ENCODE measurements at regions not wholly inside any gene's neighbourhood (a gene's known extent, or its start where the extent isn't known, plus 50 kb on each side); places are given as distances from the start of the nearest gene placed in this dataset.

DNA sequence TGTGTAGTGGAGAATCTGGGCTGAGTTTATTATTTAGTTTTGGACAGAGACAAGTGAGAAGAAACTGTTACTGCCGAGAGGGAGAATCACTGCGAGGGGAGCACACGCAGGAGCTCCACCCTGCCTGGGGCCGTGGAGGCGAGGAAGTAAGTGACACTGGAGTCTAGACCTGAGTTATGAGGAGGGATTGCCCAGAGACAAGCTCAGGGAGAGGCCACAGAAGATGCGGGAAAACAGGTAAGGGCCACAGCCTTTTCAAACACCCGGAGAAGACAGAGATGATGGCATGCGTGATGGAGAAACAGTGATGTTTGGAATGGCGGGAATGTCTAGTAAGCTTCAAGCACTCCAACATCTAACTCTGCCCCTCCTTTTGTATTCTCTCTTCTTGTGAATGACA lies 84.1 kb downstream of the TNFSF11 start:
- no peak for DNase-seq

DNA sequence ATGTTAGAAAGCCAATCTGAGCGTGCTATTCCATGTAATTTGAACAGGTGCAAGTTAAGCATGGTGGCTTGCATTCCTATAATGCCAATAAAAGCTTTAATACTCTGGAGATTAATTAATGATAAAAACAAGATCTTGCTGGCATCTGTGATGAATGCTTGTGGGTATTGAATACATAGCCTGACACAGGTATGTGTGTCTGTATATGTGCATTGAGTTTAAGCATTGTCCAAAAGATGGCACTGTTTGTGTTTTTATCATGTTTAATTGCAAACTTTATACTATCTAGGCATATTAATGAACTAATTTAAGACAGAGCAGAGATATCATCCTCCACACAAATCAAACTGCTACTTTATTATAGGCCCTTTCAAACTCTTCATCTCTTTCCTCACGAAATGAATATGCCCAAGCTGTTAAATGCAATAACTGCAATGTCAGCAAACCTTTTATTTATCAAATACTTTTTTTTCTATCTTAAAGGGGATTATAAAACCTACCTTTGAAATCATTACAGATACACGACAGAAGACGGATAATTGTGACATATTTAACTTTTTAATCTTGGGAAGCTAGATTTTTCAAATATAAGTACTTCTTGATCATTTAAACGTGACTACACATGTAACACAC lies 86.5 kb downstream of the TNFSF11 start:
- DNase-seq: no peak

DNA sequence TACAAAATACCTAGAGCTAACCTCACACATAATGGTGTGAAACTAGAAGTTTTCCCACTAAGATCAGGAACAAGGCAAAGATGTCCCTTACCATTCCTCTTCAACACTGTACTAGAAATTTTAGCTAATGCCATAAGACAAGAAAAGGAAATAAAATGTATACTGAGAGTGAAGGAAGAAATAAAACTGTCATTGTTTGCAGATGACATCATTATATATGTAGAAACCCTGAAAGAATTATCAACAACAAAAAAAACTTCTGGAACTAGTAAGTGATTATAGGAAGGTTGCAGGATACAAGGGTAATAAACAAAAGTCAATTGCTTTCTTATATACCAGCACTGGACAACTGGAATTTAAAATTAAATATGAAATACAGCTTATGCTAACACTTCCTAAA lies 93.7 kb downstream of the TNFSF11 start:
- no peak for DNase-seq

DNA sequence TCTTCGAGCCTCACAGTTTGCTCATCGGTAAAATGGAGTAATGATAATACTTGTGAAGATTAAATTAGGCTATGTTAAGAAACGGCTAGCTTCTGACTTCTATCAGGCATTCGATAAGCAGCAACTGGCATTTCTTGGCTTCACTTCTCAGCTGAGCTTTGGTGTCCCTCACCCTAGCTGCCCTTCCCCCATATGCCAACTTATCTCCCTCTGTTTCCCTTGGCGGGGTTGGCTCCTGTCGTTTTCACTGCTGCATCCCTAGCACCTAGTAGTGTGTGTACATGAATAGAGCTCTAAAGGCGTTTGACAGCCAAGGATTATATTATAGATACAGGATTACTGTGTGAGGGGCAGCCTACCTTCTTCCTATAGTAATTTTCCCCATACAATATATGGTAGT lies 97.5 kb downstream of the TNFSF11 start:
- DNase-seq: no peak

DNA sequence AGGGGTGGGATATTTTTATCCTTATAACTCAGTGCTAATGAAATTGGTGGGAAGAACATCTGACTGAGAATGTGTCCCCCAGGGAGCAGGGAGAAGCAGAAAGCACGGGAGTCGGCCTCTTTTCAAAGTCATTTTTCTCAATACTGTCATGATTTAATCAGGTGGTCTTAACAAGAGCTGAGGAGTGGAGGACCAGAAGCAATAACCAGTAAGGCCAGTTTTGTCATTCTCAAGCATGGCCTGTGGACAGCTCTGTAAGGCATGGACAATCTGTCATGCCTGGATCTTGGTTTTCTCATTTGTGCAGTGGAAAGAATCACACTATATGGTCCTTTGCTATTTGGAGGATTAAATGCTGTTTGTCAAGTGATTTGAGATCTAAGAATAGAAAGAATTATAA lies 99.7 kb downstream of the TNFSF11 start:
- DNase-seq: no peak

GRCh38 chr13:42680748-42681147 lies 100.6 kb upstream of the FAM216B start:
- no peak for DNase-seq

- DNase-seq: no peak
Measured at GRCh38 chr13:42681326-42682100, 99.9 kb upstream of the FAM216B start.

- no peak for DNase-seq
Measured at GRCh38 chr13:42684226-42684625, 97.2 kb upstream of the FAM216B start.

DNA sequence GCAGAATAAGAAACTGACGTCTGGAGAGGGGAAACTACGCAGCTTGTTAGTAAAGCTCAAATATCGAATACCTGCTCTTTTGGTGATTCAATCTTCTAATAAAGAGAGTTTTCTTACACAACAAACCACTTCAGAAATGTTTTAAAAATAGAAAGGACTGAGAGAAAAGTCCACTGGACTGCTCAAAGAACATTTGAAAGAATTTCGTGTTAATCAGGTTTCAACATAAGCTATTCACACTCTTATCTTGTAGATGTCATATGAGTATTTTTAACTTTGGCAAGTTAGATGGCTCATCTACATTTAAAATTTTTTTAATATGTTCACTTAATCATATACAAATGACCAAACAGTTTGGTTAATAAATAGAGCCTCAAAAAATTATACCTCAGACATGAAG lies 95.6 kb upstream of the FAM216B start:
- no peak for DNase-seq

- no peak for DNase-seq
Measured at GRCh38 chr13:42686165-42686564, 95.2 kb upstream of the FAM216B start.

DNA sequence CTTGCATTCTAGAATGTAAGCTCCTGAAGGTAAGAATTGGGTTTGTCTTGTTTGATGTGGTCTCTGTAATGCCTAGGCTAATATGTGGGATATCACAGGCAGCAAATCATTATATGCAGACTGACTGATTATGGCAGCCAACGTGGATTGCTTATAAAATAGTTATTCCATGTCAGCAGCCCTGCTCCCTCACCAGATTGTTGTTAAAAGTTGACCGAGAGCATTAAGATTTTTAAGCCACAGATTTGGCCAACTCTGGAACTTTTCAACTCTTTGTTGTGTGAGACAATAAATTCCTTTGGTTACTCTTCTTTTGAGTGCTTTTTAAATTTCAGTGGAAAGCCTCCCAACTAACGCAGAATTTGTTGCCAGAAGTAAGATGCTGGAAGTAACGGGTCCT lies 92.6 kb upstream of the FAM216B start:
- no peak for DNase-seq

- DNase-seq: no peak
Measured at GRCh38 chr13:42696191-42696590, 85.2 kb upstream of the FAM216B start.

- DNase-seq: no peak
Measured at GRCh38 chr13:42699912-42700311, 81.5 kb upstream of the FAM216B start.

DNA sequence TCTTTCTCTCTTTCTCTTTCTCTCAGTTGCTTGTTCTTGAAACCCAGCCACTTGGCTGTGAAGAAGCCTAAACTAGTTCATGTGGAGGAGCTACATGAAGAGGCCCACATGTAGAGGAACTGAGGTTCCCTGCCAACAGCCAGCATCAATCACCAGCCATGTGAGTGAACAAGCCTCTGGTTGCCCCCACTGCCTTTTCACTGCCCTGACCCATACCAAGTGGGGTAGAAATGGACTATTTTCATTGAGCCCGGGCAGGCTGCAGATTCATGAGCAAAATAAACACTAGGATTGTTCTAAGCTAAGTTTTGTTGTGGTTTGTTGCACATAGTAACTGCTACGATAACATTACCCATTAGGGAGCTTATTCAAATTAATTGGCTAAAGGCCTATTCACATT lies 78.7 kb upstream of the FAM216B start:
- DNase-seq: no peak

DNA sequence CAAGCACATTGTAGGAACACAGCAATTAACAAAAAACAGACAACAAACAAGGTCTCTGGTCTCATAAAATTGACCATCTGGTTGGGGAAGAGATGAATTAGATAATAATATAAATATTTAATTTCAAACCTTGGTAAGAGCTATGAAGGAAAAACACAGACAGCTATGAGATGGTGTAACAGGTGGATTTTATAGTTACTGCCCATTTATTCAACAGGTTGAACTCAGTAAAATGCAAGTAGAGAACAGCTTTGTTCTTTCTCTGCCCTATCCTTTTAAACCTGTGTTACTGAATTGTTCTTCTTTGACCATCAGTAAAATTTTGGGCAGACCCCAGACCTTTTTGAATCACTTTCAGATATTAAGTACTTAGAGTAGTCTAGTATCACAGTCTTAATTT lies 77.6 kb upstream of the FAM216B start:
- no peak for DNase-seq

- DNase-seq: no peak
Measured at GRCh38 chr13:42706286-42706685, 75.1 kb upstream of the FAM216B start.

DNA sequence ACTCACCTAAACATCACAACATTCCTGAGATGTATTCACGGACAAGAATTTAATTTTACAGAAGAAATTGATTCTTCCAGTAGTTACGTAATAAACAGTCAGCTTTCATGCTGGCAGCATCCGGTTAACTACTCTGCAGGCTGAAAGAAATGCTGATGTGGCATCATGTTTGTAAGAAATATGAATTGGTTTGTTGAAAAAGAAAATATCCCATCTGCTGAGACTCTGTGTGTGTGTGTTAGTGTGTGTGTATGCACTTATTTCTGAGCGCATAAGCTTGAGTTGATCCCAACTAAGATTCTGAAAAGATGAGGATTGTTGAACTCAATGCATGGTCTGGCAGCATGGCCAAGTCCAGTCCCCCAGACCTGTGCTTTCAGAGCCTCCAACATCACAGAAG lies 74.3 kb upstream of the FAM216B start:
- no peak for DNase-seq

DNA sequence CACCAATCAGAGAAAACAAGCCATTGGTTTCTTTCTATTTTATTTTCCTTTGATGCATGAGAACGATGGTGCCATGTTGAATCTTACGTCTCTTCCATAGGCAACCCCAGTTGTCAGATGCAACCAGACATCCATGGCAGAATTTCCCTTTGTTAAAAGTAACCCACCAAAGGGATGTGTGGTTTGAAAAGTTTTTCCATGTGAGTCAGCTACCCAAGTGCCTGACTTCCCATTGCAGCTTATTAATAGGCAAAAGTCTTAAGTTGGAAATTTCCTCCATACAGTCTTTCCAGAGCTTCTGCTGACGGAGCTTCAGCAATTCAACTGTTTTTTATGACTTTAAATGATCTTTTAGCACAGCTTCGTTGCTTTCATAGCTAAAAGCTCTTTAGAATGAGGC lies 73.8 kb upstream of the FAM216B start:
- no peak for DNase-seq

GRCh38 chr13:42708391-42708790 lies 73.0 kb upstream of the FAM216B start:
- no peak for DNase-seq

DNA sequence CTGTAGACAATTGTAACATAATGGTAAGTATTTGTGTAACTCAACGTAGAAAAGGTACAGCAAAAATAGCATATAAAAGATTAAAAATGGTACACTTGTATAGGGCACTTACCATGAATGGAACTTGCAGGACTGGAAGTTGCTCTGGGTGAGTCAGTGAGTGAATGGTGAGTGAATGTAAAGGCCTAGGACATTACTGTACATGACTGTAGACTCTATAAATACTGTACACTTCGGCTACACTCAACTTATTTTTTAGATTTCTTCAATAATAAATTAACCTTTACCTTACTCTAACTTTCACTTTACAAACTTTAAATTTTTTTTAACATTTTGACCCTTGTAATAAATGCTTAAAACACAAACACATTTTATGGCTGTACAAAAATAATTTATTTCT lies 72.1 kb upstream of the FAM216B start:
- no peak for DNase-seq

DNA sequence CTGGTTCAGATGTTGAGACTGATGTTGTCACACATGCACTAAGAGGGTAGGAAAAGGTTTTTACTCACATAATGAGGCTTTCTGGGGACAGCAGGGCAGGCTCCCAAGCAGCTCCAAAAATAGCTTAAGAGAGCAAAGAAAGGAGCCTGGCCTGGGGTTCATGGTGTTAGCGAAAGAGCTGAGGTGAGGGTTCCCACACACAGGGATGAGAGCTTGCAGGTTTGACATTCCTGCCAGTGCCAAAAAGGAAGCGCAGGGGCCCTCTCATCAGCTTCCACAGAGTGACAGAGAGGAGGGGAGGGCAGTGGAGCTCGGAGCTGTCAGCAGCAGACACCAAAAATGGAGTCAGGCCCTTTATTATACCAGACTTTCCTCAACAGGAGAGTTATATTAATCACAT lies 65.5 kb upstream of the FAM216B start:
- no peak for DNase-seq

GRCh38 chr13:42717176-42717575 lies 64.2 kb upstream of the FAM216B start:
- no peak for DNase-seq

- peak; percentile 8 to 71 for DNase-seq
Measured at GRCh38 chr13:42720113-42720857, 61.1 kb upstream of the FAM216B start.

DNA sequence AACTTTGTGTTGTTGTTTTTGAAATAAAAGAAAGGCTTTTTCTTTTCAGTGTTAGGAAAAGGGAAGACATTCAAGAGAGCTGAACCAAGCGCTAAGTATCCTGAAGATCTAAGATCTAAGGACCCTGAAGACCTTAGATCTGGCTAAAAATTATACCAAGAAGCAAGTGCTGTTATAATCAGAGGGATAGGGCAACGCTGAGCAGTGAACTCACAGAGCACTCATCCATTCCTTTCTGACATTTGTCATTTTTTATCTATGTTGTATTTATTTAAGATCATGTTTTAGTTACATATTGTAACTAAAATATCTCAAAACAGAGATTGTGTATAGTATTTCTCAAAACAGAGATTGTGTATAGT lies 60.5 kb upstream of the FAM216B start:
- DNase-seq: no peak
